Activated T-cell treated with anti-CD3 and anti-CD28 coated beads for 4 hours (primary cell): ENCODE measurements at regions not wholly inside any gene's neighbourhood (a gene's known extent, or its start where the extent isn't known, plus 50 kb on each side); places are given as distances from the start of the nearest gene placed in this dataset.
"Not testable (repeated sequence)": the region's sequence is repeated elsewhere in the genome, so short reads cannot be mapped to it uniquely, and the experiment has no call there.

Experiments
- DNase-seq: peaks from one replicate; pipeline ENCODE4 v3.0.0-alpha.2; 2020

DNA sequence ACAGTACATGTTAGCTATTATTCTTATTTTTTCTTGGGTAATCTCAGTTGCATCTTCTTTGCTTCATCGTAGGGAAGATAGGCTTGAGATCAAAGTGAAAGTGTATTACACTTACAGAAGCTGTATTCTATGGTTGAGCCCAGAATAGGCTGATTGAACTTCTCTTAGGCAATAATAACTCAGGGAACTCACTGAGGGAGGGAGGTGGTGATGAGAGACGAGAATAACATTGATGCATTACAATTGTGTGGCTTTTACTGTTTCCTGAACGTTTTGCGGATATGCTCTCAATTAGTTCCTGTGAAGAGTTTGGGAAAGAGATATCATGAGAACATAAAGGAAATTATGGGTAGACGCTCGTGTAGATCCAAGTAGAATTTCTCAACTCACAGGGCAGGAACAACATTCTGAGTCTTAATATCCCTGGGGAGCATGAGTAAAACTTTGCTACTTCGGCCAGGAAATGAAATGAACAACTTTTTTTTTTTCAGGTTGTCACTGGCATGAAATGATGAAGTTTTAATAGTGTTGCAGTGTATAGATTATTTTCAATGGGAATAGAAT is 302.2 kb downstream of the TUSC7 start:
- no peak for DNase-seq

DNA sequence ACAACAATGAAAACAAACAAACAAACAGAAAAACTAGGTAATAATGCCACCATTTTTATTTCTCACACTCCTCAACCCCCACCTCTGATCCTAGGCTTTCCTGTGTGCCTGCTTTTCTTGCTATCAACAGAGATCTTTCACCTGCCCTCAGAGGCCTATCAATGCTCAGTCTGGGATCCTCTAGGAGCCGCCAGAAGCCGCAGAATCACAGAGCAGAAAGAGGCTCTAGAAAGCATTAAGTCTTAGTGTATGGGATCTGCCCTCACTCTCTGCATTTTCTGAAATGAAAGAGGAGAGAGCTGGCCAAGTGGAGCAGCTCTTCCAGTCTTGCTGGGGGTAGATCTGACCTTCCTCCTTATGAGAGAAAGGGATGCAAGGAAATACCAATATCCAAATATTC is 306.8 kb downstream of the TUSC7 start:
- no peak for DNase-seq

DNA sequence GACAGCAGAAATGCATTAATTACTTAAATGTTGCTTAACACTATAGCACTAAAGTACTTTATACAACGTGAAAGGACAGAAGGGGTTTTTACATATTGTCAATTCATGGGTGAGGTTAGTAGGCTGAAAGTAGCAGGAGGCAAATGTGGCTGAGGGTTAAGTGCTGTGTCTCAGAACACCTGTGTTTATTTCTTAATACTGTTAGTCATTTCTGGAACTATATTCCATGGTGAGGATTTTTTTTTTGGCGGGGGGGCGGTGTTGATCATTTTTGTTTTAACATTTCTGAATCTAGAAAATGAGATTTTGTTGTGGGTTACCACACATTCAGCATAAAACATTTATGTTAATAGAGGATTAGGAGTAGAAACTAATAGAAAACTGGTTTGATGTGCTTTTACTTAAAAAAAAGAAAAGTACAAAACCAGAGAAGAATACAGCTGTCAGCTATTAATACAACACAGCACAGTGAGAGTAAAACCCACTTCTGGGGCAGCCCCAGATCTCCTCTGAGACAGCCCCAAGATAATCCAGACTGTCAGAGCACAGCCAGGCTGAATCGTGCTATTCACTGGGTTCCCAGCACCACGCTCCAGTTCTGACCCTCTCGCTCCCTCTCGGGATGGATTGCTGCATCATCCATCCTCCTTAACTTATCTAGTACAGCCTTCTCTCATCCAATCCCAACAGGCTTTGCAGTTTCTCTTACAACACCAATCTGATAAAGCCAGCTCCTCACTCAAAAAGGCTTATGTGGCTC is 307.7 kb downstream of the TUSC7 start:
- no peak for DNase-seq

GRCh38 chr3:117018655-117019054 is 309.1 kb downstream of the TUSC7 start:
- no peak for DNase-seq

DNA sequence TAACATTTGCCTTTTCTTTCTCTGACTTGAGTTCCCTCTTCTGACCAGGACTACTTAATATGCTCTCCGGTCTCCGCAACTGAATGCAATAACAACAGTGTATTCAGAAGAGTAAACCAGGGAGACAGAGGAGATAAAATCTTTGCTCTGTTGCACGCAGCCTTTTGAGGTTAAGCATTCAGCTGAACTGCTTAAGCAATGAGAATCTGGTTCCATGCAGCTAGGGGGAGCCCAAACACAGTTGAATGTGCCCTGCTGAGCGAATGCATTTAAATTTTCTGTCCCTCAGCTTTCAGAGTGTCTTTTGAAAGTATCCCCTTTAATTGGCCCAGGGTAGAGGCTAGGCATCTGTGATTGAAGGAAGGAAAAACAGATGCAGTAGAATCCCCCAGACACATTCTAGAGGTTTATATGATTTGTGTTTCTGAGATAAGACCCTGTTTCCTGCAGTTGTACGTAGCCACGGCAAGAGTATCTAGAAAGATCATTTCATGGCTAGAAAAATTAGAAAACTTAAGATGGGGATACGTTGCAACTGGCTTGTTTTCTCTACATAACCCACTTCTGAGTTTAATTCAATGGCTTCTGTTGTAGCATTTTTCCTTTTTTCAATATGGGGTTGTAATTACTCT is 309.6 kb downstream of the TUSC7 start:
- DNase-seq = no peak

GRCh38 chr3:117026401-117026800 is 316.8 kb downstream of the TUSC7 start:
- no peak for DNase-seq

DNA sequence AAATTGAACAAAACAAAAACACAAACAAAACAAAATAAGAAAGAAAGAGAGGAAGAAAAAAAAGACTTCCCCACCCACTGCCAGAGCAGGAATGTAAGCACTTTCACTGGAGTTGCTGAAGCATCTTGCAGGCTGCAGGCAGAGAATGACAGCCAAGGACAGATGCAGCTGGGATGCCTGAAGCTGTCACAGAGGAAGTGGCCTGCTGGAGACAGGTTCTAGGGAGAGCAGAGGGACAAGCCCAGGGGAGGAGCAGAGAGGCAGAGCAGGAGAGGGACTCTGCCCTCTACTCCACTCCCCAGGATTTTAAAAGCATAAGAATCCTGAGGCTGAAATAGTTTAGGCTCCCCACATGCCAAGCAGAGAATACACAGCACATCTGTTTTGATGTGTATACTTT is 326.2 kb downstream of the TUSC7 start:
- DNase-seq = no peak

DNA sequence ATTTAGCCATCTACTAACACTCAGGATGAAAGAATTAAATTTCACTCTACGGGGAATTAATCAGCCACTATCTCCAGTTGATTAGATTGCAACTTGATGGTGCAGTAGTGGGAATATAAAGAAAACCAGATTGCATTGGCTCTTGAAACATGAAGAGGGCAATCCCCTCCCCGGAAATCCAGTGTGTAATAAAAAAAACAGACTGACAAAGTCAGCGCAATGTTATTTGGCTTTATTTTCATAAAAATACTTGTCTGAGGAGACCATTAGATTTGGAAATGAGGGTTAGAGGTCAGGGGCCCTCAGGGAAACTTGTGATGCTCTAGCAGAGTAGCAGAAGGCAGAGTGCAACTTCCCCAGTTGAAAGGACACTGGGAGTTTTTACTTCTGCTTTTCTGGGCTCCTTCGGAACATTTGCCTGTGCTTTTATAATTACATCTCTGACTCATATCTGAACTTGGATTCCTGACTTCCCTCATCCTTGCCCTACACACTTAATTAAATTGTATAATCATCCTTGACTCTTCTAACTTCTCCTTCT is 326.8 kb downstream of the TUSC7 start:
- DNase-seq = no peak

DNA sequence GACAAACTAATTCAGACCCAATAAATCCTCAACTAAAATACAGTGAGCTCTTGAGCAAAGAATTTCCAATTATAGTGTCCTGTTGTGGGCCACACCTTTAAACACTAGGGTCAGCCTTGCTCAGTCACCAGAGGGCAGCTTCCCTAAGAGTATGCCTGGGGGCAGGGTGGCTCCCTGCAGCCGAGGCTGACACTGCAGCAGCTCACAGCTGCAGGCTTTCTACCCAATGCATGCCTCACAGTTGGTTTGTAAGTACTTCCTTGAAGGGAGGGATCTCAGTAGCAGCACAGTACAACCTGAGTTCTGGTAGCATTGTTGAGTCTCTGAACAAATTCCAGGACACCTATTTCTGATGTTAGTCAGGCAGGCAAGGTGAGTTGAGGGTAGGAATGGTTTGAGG is 335.6 kb downstream of the TUSC7 start:
- no peak for DNase-seq

DNA sequence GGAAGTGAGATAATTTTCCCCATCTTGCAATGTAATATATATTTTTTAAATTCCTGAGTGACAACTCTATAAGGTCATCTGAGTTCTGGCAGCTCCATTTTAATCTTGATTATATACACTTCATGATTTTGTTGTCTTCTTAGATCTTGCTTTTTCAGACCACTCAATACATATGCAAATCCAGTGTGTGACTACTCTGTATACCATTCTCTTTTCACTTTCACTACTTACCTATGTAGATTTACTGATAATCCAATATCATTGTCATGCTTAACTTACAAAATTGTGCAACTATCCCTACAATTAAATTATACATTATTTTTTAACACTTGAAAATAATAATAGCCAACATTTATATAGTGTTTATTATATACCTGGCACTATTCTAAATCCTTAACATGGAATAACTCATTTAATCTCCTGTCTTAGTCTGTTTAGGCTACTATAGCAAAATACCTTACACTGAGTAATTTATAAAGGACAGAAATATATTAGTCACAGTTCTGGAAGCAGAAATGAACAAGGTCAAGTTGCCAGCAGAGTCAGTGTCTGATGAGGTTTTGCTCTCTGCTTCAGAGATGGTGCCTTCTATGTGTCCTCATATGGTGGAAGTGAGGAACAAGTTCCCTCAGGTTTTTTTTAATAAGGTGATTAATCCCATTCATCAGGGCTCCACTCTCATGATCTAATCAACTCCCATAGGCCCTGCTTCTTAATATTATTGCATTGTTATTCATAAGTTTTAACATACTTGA is 338.5 kb downstream of the TUSC7 start:
- no peak for DNase-seq

DNA sequence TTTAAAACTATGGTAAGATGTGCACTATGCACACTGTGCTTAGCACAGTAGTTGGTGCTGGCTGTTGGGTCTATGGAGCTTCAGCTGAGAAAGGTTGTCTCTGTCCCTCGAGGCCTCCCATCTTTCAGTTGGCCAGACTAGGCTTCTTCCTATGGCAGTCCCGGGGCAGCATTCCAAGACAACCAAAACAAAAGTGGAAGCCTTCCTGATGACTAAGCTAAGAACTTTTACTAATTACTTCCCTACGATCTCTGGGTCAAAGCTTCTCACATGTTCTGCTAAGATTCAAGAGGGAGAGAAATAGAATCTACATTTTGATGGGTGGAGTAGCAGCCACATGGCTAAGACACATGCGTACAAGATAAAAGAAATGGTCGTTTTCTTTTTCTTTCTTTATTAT is 342.8 kb downstream of the TUSC7 start:
- no peak for DNase-seq

DNA sequence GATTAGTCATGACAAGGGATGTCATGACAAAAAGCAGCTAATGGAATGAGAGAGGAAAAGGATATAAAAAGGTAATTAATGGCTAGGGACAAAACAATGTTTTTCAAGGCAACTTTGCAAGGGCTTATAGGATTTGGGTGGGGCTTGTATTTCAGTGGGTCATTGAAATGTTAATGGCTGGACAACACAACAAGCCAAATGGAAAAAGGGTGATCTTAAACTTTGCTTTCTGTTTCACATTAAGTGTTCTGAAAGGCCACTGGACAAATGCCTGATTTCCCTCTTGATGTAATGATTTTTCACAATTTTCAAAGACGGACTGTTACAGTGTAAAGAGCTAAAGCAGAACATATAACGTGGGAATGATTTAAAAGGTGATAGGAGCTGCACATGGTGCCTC is 345.0 kb downstream of the TUSC7 start:
- no peak for DNase-seq

GRCh38 chr3:117056946-117057345 is 347.4 kb downstream of the TUSC7 start:
- DNase-seq = not testable (repeated sequence)

- no peak for DNase-seq
Measured at GRCh38 chr3:117059067-117059955, 349.7 kb downstream of the TUSC7 start.

DNA sequence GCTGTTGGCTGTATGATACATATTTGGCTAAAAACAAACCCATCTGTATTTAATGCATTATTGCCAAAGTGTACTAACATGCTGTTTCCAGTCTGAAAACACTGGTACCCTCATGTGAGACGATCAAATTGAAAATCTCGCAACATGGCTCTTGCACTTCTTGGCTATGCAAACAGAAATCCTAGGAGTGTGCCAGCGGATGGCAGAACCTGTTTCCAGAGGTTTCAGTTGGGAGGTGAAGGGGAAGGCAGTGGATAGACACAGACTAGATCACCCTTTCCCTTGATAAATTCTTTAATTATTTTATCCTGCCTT is 350.3 kb downstream of the TUSC7 start:
- no peak for DNase-seq

GRCh38 chr3:117063930-117064329 is 354.4 kb downstream of the TUSC7 start:
- DNase-seq = no peak

DNA sequence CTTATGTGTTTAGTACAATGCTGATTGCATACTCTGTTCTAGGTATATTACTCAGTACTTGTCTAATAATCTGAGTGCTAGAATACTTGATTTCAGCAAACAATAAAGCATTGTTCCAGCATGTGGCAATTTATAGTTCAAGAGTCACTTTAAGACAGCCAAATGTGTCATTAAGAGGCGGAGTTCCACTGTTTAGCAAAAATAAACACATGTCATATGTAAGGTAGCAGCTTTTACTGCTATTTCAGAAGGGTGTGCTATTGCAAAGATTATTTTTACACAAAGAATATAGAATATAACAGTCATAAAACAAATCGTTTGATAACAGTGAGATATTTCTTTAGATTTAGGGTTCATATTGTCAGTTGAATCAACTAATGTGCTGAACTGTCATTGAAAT is 358.7 kb downstream of the TUSC7 start:
- DNase-seq = no peak

DNA sequence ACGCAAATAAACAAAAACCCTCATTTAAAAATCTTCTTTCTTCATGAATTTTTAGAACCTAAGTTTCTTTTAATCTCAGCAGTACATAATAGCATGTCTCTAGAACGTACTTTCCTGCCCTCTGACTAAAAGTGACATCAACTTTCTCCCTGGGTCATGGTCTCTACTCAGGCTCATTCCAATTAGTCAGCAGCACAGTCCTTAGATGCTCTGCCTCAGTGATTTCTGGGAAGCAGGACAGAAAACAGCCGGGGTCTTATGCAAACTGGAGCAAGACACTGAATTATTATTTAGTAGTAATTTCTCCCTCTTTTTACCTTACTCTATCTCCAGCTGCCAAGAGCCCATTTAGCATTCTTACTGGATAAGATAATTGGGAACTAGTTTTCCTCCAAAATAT is 365.2 kb downstream of the TUSC7 start:
- DNase-seq = no peak

DNA sequence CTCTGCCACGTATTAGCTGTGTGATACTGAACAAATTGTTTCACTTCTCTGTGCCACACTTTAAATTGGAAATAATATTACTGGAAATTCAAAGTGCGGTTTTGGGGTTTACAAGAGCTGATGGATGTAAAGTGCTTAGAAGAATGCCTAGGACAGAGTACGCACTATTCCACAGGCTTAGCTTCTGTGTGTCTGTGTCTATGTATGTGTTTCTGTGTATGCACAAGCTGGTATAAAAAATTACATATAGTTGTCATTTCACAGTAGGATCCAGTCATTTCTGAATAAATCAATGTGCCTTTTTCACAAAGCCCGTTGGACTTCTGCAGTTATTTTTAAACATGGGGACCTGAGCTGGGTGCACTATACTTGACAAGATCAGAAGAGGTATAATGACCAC is 370.4 kb downstream of the TUSC7 start:
- DNase-seq = no peak

GRCh38 chr3:117080872-117081271 is 371.3 kb downstream of the TUSC7 start:
- DNase-seq = no peak

GRCh38 chr3:117084277-117084676 is 374.7 kb downstream of the TUSC7 start:
- DNase-seq = no peak

GRCh38 chr3:117084739-117085270 is 375.2 kb downstream of the TUSC7 start:
- DNase-seq = no peak
